Ovary (tissue), 3 donors: ENCODE measurements at regions not wholly inside any gene's neighbourhood (a gene's known extent, or its start where the extent isn't known, plus 50 kb on each side); places are given as distances from the start of the nearest gene placed in this dataset.

Experiments used
- CTCF ChIP-seq, 3 donors: fragments of 450-650 bp in 2 of 3; fragments of 200-600 bp in 1 of 3; IDR thresholded peaks; one replicate each; pipeline versions ENCODE4 v1.5.1 to v1.8.0; 2016 to 2022; ENCODE audit warnings: antibody characterized with exemption in 3 of 3, mild to moderate bottlenecking in 1 of 3
- EP300 ChIP-seq: sonication (generic); formaldehyde crosslinking; IDR thresholded peaks from one replicate; pipeline ENCODE4 v1.6.1; 2017; ENCODE audit warnings: antibody characterized with exemption
- POLR2A ChIP-seq: fragments of 450-650 bp; IDR thresholded peaks from one replicate; pipeline ENCODE4 v1.6.1; 2017; ENCODE audit warnings: antibody characterized with exemption, mild to moderate bottlenecking, moderate library complexity
- donor health status: DM: no; HTN: no; CAD: no.

GRCh38 chr7:85343484-85343883, 156.6 kb upstream of the SEMA3D start:
- TF ChIP-seq CTCF (IDR thresholded peaks at IDR 0.05): no peak
- TF ChIP-seq POLR2A: no peak
- no peak for TF ChIP-seq EP300
